Right forelimb (tissue), 1 donor: ENCODE measurements at regions not wholly inside any gene's neighbourhood (a gene's known extent, or its start where the extent isn't known, plus 50 kb on each side); places are given as distances from the start of the nearest gene placed in this dataset.

ENCODE experiments used
- DNase-seq: peaks from one replicate; pipeline ENCODE4 v3.0.0-alpha.2; 2018

DNA sequence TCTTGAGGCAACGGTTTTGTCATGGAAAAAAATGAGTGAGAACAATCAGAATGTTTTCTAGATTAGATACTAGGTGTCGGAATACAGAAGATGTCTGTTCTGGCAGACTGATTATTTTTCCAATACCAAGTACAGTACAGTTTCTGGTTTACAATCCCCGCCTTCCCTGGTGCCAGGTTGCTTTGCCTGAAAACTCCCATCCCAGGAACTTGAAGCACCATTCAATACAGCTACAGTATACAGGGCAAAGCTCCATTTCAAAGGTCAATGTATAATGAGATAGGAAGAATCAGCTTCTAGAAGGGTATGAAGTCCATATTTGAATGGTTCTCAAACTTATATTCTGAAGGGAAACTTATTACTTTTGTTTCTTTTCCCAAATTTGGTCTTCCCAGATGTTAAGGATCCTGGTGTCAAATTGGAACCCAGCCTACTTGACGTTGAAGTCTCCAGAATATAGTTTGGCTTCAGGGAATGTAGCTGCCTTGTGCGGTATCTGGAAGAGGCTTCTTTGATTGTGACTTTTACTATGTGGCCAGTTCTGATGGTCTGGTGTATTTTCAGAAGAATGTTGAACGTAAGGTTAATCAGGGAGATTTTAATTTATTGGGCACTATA lies 238.0 kb upstream of the ATP2B1 start:
- no peak for DNase-seq

DNA sequence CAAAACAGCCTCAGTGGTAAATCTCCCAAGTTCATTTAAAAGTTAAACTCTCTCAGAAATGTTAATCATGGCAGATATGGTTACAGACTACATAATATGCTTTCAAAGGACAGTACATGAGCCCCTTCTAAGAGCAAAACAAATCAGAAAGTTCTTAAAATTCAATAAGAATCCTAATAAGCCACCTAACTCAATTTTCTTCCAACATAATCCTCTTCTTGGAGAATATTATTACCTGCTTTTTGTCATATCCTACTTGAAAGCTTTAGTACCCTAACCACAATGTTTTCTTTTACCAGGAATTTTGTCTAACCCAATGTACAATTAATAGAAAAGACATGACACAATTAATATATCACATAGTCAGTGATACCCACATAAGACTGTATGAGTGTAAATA lies 236.5 kb upstream of the ATP2B1 start:
- no peak for DNase-seq

DNA sequence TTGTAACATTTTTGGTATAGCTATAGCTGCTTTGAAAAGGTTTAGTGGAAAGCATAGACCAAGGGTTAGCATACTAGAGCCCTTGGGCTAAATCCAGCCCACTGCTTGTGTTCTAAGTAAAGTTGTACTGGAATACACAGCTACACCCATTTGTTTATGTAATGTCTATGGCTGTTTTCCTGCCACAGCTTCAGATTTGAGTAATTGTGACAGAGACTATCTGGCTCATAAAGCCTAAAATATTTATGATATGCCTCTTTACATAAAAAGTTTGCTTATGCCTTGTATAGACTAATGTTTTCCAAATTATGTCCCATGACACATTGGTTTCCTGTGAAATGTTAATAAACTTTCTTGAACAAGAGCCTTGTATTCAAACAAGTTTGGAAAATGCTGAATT lies 234.8 kb upstream of the ATP2B1 start:
- DNase-seq = no peak

DNA sequence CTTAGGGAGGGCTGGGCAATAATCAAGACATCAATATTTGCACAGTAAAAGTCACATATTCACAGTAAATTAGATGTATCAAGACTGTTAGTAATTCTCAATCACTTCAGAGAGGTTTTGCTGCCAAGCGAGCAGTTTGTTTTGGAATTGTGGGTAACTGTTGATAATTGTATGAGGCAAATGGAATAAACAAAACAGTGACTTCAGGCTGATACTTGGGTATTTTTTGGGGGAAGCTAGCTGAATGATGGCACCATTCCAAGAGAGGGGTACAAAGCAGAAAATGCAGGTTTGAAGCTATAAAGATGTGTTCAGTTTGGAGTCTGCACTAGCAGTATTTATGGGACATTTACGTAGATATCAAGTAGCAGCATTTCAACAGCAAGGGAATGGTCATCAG lies 232.8 kb upstream of the ATP2B1 start:
- DNase-seq = no peak

DNA sequence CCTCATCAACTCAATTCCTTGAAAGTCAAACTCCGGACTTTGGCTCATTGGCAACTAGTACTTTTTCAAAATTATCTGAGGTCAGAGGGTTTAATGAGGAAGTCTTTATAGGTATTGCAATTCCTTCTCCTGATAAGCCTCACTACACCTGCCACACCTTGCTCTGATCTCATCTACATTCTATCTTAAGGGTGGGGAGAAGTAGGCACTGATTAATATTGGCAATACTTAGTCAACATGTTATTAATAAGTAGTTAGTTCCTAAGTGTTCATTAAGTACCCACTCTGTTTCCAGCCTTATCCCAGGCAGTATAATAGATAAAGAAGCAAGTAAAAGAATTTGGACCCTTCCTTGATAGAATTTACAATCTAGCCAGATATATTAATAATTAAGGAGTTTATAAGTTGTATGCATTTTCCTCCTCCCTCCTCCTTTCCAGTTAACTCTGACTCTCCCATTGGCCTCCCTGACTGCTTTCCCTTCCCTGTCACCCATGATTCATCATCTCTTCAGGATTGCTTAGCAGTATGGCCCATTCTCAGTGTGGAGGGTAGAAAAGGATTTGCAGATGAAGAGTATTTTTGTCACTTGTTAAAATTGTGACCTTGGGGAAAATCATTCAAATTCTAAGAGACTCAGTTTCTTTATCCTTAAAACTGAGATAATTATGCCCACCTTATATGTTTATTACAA lies 231.0 kb upstream of the ATP2B1 start:
- no peak for DNase-seq

DNA sequence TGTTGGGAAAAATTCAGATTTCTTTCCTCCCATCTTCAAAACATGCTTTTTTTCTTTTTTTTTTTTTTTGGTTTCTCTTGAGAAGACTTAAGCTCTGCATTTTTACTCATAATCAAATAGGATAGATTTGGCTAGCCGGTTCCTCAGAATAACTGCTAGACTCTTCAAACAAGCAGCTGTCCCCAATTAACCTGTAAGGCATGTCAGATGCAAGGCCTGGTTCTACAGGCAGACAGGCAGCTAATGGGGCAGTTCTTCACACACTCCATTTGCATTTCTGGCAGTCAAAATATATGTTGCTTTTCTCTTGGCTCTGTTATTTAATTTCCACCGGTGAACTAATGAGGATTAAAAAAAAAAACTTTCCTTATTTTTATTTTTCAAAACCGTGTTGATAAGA lies 228.0 kb upstream of the ATP2B1 start:
- no peak for DNase-seq

DNA sequence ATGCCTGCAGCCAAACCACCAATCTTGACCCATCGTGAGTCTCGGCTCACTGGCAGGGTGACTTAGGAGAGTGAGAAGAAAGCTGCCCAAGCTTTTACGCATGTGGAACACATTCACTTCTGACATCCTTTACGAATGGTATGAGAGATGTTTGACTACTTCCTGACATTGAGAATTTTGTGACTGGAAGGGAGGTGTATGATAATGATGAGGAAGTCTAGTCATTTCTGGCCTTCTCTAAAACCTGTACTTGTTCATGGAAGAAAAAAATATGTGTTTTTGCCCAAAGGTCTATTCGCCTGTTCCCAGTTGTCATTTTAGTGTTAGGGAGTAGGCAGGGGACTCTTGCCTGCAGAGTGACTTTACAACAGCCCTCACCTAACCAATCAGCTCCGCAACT lies 227.2 kb upstream of the ATP2B1 start:
- no peak for DNase-seq

DNA sequence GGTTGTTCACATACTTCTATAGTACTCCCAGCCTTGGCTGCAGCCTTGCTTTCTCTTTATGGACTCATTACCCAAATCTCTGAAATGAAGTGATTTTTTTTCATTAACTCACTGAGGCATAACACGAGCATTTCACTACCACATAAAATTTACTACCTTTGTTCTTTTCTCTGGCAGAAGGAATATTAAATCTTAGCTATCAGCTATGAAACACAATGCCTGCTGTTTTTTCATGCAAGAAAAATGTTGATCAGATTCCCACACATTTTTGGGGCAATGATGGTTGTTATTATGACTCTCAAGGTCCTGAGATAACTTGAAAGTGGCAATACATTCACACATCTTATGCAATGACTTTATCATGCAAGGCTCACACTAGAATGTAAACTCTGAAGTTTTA lies 225.3 kb upstream of the ATP2B1 start:
- no peak for DNase-seq

DNA sequence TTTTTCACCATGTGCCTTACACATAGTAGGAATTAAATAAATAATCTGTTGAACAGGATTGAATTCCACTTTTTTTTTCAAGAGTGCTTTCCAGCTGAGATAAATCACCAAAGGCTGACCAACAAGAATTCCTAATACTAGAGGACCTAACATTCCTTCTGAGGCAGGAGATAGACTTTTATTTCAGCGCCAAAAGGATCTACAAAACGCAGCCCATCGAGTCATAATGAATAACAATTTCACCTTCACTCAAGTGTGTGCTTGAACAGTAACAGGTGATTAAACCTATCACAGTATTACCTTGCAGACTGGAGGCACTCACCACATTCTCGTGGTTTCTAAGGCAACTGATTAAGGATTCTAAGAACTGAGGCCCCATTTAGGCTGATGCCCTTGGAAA lies 224.3 kb upstream of the ATP2B1 start:
- no peak for DNase-seq

DNA sequence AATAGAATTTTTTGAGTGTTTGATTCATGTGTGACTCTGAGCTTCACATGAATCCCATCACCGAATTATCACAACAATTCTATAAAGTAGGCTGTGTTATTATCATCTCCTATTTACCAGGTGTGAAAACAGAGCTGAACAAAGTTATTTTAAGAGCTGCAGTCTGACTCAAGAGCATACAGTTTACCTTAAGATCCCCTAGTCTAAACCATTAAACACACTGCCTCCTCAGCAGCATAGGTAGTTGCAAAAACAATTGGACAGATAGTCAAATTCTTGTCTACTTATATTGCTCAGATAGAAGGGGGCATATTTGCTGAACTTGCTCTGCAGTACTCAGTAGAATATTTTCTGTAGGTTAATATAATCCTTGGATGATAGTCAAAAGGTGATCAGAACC lies 219.8 kb upstream of the ATP2B1 start:
- no peak for DNase-seq

DNA sequence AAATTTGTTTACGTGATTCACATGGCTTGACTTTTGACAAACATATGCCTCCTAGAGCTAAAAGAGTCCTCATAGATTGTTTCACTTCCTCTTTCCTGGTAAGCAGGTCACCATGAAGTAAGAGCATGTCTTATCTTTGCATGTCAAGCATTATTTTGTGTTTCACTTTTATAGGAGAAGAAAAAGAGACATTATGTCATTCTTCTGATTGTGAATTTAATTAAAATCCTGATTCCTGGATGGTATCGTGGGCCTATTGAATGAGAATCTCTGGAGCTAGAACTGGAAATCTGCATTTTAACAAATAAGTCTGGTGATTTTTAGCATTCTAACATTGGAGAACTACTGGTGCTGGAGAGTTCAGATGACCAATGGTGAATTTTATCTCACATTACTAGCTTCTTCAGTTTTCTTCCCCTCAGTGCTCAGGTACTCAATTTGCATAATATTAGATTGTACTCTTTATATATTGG lies 218.6 kb upstream of the ATP2B1 start:
- no peak for DNase-seq

DNA sequence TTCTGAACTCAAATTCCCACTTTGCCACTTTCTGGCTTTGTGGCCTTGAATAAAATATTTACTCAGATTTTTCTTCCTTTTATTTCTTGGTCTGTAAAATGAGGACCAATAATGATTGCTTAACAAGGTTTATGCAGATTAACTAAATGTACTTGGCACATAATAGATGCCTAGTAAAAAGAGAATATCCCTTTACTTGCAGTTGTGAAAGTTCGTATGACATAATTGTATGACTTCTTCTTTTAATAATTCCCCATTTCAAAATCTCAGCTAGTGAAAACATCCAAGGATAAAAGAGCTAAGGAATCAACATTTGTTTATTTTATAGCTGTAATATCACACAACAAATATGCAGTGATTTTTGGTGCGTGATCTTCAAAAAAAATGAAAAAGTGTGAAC lies 215.6 kb upstream of the ATP2B1 start:
- DNase-seq = no peak

DNA sequence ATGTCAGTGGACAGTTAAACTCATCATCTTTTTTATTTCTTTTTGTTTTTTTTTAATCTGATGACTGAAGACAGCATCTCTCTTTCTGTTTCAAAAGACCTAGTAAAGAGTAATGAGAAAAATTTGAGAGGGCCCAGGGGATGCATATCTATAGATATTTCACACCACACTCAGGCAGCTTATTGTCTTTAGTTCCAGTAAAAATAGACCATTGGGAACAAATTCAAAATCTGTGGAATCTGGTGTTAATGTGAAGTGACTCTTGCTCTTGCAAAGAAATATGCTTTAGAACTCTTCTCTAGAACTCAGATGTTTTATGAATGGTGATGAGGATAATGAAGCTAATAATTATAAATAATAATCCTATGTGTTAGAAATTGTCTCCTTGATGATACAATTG lies 214.5 kb upstream of the ATP2B1 start:
- DNase-seq = no peak

DNA sequence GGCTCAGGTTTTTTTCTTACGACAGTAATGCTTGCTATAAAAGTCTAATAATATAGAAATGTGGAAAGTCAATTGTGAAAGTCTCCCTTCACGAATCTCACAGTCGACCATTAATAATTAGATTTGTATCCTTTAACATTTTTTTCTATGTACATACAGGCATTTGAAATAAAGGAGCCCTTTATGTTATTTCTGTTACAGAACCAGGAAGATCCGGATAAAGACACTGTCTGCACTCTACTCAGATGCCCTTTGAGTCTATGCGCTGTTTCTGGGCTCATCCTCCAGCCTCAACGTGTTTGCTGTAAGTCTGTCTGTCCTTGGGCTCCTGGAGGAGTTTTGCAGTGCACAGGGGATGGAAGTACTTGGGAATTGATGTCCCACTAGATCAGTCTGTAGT lies 212.2 kb upstream of the ATP2B1 start:
- no peak for DNase-seq

DNA sequence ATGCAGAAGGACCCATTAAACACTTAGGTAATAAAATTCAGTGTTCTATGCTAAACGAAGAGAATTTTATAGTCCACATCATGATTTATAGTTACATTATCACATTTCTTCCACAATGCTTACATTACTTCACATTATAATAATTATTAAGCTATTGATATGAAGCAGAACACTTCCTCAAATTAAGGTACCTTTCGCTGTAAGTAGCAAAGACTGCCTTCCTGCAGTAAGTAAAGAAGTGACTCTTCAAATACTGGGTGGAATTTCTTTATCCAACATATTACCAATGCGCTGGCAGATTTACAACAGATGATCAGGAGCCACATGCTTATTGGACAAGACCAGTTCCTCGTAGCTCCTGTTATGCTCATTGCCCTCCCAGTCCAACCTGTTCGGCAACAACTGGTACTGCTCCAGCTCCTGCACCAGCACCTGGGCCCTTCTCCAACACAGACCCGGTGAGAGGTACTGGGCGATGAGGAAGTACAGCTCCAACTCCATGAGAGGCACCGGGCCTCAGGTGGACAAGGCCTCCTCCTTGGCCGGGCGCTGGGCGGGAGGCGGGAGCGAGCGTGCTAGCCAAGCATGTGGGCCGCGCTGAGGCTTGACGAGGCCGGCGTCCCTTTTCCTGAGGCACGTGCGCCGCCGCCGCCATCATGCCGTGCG lies 210.7 kb upstream of the ATP2B1 start:
- no peak for DNase-seq

DNA sequence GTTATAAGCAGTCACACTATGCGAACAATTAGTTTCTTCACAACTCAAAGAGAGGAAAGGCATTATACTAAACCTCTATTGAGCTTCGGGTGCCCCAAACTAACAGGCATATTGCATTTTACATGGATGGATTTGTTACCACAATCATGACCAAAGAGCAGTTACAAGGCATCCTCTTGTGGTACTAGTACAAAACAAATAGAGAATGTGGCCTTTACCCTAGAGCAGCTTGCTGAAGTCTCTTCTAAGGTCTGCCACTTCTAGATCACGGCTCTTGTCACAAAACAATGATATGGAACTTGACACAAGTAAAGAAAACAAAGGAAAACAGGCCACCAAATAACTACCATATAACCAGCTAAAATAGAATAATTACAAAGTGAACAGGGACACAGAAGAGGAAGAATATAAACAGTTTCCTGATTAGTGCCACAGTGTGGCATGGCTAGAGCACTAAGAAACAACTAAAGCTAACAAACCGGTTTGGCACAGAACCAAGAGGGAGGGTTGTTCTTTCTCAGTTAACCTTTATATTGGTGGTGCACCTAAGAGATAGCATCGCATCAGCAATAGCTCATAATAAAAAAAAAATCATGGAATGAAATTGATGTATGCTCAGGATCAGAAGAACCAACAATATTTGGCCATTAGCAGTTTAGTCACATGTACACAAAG lies 209.7 kb upstream of the ATP2B1 start:
- DNase-seq = no peak

DNA sequence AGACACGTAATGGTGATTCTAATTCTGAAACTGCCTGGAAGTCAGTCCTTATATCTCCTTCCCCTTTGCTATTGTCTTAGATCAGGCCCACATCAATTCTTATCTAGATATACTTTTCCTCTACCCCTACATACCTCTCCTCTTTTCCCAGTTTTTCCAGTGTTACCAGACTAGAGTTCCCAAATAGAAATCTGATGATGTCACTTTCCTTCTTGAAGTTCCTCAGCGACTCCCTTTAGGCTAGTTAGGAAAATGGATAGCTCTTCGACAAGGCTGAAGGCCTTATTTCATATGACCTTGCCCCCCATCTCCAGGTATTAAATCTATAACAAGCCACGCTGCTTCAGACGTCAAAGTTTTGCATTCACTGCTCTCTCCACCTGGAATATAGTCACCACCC lies 201.1 kb upstream of the ATP2B1 start:
- no peak for DNase-seq

DNA sequence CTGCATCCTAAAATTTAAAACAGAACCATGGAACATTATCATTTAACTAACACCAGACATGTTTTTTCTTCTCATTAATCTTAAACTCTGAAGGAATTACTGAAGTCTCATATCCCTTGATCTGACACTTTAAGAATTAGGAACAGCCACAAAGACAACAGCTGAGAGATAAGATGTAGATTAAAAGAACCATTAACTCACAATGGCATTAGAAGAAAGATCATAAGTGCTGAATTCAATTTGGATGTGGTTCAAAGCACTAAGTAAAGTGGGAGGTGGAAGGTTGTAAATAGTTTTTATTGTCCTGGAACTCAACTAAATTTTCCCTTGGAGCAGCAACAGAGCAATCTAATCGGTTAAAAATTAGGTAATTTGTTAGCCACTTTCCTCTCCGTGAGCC lies 199.0 kb upstream of the ATP2B1 start:
- no peak for DNase-seq

DNA sequence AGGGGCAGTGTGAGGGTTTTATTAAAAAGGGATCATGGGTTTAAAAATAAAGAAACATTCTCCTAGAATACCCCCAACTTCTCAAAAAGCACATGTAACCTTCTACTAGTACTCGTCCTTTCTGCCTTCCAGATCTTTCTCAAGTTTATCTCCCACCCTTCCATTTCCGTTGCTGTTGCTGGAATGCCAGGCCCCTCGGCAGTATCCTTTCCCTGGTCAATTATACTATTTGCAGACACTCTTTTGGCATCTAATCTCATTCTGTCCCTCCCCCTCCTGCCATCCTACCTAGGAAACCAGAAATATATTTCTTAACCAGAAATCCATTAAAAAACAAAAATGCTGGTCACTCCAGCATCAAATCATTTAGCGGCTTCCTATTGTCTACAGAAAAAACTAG lies 198.2 kb upstream of the ATP2B1 start:
- DNase-seq = no peak

DNA sequence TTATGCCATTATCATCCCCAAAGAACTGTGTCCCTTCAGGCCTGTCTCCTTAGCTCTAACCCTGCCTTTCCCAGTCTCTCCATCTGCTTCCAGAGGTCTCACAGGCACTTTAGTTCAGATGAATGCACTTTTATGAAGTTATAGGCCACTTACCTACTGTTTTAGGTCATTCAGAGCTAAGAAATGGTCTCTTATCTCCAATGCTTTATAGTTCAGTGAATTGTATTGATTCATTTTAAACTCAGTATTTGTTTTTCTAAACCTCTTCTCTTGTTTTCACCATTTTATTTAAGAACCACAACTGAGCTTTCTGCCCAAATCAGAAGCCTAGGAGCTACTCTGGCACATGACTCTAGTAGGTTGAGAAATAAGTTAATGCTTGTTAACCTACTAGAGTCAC lies 197.5 kb upstream of the ATP2B1 start:
- no peak for DNase-seq

DNA sequence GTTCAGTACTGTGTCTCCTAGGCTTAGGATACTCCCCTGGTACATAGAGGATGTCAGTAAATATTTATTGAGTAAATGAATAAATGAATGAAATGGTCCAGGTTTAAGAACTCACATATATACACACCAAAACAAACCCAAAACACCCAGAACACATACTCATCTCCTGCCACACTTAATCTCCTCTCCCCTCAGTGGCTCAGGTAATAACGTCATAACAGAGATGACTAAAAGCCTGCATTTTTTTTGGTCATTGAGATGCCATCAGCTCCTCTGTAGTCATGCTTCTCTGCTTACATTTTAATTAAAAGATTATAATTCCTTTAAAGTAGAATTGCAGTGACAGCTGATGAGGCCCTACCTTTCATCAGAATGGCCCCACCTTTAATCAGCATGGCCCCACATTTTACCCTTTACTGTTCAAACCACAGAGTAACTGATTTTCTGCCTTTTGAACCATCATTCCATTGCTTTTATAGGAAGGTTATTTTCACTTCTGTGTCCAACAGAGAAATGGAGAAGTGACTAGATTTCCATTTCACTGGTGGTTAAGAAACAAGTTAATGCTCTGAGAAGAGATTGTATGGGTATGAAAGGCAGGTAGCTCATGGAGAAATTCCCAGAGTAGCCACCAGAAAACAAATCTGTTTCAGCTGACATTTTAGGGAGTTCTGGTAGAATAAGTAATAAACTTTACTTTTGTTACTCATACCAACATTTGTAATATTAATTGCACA lies 193.4 kb upstream of the ATP2B1 start:
- DNase-seq = no peak

DNA sequence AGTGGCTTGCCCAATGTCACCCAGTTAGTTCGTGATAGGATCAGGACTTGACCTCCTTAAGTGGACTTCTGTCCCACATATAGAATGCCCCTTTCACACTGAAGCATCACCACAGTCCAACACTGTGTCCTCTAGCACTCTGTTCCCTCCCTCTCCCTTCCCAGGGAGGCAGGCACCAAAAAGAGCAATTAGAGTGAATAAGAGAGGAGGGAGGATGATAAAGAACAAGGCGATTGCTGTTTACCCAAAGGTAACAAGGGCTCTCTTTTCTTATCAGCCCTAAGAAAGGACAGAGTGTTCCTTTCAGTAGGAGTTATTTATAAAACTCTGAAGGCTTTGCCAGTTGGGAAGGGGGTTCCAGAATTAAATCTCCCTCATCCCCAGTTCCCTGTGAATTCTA lies 192.7 kb upstream of the ATP2B1 start:
- no peak for DNase-seq

DNA sequence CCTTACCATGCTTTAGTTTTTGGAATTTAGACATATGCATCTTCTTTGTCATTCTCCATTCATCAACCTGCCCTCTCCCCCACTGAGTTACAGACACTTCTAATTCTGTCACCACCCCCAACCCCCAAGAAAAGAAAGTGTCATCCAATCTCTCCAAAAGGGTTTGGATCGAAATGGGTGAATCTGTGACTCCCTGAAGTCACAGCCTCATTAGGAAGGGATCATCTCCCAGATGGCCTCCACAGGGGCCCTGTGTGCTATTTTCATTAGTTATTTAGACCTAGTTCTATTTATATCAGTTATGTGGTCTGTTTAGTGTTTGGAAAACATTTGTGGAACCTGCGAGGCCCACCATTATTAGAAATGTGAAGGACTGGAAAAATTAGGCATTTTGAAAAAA lies 191.0 kb upstream of the ATP2B1 start:
- DNase-seq = no peak
